Activated T-cell treated with anti-CD3 and anti-CD28 coated beads, Interleukin-2, amount 50 U/mL, for 24 hours (primary cell): ENCODE measurements at regions not wholly inside any gene's neighbourhood (a gene's known extent, or its start where the extent isn't known, plus 50 kb on each side); places are given as distances from the start of the nearest gene placed in this dataset.

Experiments used
- DNase-seq: peaks from one replicate; pipeline ENCODE4 v3.0.0-alpha.2; 2020
- H3K27ac Mint-ChIP-seq: 2 replicates; pipeline ENCODE4 v1.8.0; 2020; ENCODE audit warnings: mild to moderate bottlenecking, mixed read lengths
- H3K27me3 Mint-ChIP-seq: 2 replicates; pipeline ENCODE4 v1.8.0; 2020; ENCODE audit warnings: mixed read lengths
- H3K36me3 Mint-ChIP-seq: 2 replicates; pipeline ENCODE4 v1.8.0; 2020; ENCODE audit warnings: low read depth, mixed read lengths
- H3K4me1 Mint-ChIP-seq: 2 replicates; pipeline ENCODE4 v1.8.0; 2020; ENCODE audit warnings: low read depth, mixed read lengths
- H3K4me3 Mint-ChIP-seq: 2 replicates; pipeline ENCODE4 v1.8.0; 2020; ENCODE audit warnings: mild to moderate bottlenecking, moderate library complexity, mixed read lengths
- H3K9me3 Mint-ChIP-seq: 2 replicates; pipeline ENCODE4 v1.8.0; 2020; ENCODE audit warnings: mixed read lengths

- Mint-ChIP-seq H3K9me3 (peaks cover 11% of the 10 kb centered on the region), H3K4me3 (no peak overlapping the region)
Observed at GRCh38 chr12:97299847-97300246, 162.8 kb upstream of the RMST start.

GRCh38 chr12:97300431-97300830, 162.2 kb upstream of the RMST start:
- Mint-ChIP-seq H3K4me3 (no peak overlapping the region), H3K4me1 (no peaks in the 10 kb centered on the region), H3K9me3 (peaks cover 5% of the 10 kb centered on the region), H3K36me3 (no peaks in the 10 kb centered on the region), H3K27ac (no peak overlapping the region), H3K27me3 (peaks cover 19% of the 10 kb centered on the region)
- DNase-seq: no peak

More at GRCh38 chr12:97299847-97300246, 162.8 kb upstream of the RMST start:
- no peak for DNase-seq
- no peak overlapping the region for H3K27ac Mint-ChIP-seq
- peaks cover 25% of the 10 kb centered on the region for H3K27me3 Mint-ChIP-seq
- no peaks in the 10 kb centered on the region for H3K4me1 Mint-ChIP-seq
- H3K36me3 Mint-ChIP-seq: no peaks in the 10 kb centered on the region

- H3K27ac Mint-ChIP-seq: no peak overlapping the region
- H3K4me3 Mint-ChIP-seq: no peak overlapping the region
- peaks cover 19% of the 10 kb centered on the region for H3K27me3 Mint-ChIP-seq
- no peaks in the 10 kb centered on the region for H3K4me1 Mint-ChIP-seq
- no peaks in the 10 kb centered on the region for H3K36me3 Mint-ChIP-seq
- DNase-seq: no peak
- peaks cover 3% of the 10 kb centered on the region for H3K9me3 Mint-ChIP-seq
Observed at GRCh38 chr12:97300891-97301290, 161.7 kb upstream of the RMST start.

GRCh38 chr12:97301576-97301975, 161.0 kb upstream of the RMST start:
- Mint-ChIP-seq H3K4me3 (no peak overlapping the region), H3K4me1 (no peaks in the 10 kb centered on the region), H3K36me3 (no peaks in the 10 kb centered on the region), H3K27me3 (peaks cover 19% of the 10 kb centered on the region), H3K27ac (no peak overlapping the region), H3K9me3 (no peaks in the 10 kb centered on the region)
- no peak for DNase-seq

GRCh38 chr12:97305651-97306050, 157.0 kb upstream of the RMST start:
- Mint-ChIP-seq H3K27me3 (peaks cover 16% of the 10 kb centered on the region), H3K4me1 (no peaks in the 10 kb centered on the region), H3K9me3 (no peaks in the 10 kb centered on the region), H3K27ac (no peak overlapping the region), H3K36me3 (no peaks in the 10 kb centered on the region), H3K4me3 (no peak overlapping the region)
- no peak for DNase-seq

- no peaks in the 10 kb centered on the region for H3K9me3 Mint-ChIP-seq
- H3K36me3 Mint-ChIP-seq: no peaks in the 10 kb centered on the region
- H3K4me1 Mint-ChIP-seq: no peaks in the 10 kb centered on the region
- H3K4me3 Mint-ChIP-seq: no peak overlapping the region
- H3K27ac Mint-ChIP-seq: no peak overlapping the region
- peaks cover 20% of the 10 kb centered on the region for H3K27me3 Mint-ChIP-seq
- no peak for DNase-seq
Observed at GRCh38 chr12:97306147-97306546, 156.5 kb upstream of the RMST start.

GRCh38 chr12:97308576-97309198, 153.9 kb upstream of the RMST start:
- Mint-ChIP-seq H3K36me3 (no peaks in the 10 kb centered on the region), H3K27ac (no peak overlapping the region), H3K9me3 (no peaks in the 10 kb centered on the region), H3K4me1 (no peaks in the 10 kb centered on the region), H3K27me3 (peaks cover 21% of the 10 kb centered on the region), H3K4me3 (no peak overlapping the region)
- no peak for DNase-seq

GRCh38 chr12:97309921-97310320, 152.7 kb upstream of the RMST start:
- no peak overlapping the region for H3K4me3 Mint-ChIP-seq
- no peaks in the 10 kb centered on the region for H3K9me3 Mint-ChIP-seq
- H3K36me3 Mint-ChIP-seq: no peaks in the 10 kb centered on the region
- peaks cover 24% of the 10 kb centered on the region for H3K27me3 Mint-ChIP-seq
- no peak for DNase-seq
- H3K27ac Mint-ChIP-seq: no peak overlapping the region
- H3K4me1 Mint-ChIP-seq: no peaks in the 10 kb centered on the region

- H3K27me3 Mint-ChIP-seq: peaks cover 38% of the 10 kb centered on the region
- H3K9me3 Mint-ChIP-seq: no peaks in the 10 kb centered on the region
- H3K4me3 Mint-ChIP-seq: no peak overlapping the region
- H3K36me3 Mint-ChIP-seq: no peaks in the 10 kb centered on the region
- no peak for DNase-seq
- H3K27ac Mint-ChIP-seq: no peak overlapping the region
- H3K4me1 Mint-ChIP-seq: no peaks in the 10 kb centered on the region
Observed at GRCh38 chr12:97312570-97313135, 150.0 kb upstream of the RMST start.

GRCh38 chr12:97313471-97314190, 149.0 kb upstream of the RMST start:
- H3K4me1 Mint-ChIP-seq: no peaks in the 10 kb centered on the region
- no peak overlapping the region for H3K27ac Mint-ChIP-seq

GRCh38 chr12:97316321-97316720, 146.3 kb upstream of the RMST start:
- H3K27me3 Mint-ChIP-seq: peaks cover 29% of the 10 kb centered on the region
- H3K9me3 Mint-ChIP-seq: no peaks in the 10 kb centered on the region
- no peak for DNase-seq
- no peak overlapping the region for H3K27ac Mint-ChIP-seq
- H3K4me3 Mint-ChIP-seq: no peak overlapping the region
- no peaks in the 10 kb centered on the region for H3K4me1 Mint-ChIP-seq
- H3K36me3 Mint-ChIP-seq: no peaks in the 10 kb centered on the region

More at GRCh38 chr12:97313471-97314190, 149.0 kb upstream of the RMST start:
- Mint-ChIP-seq H3K36me3 (no peaks in the 10 kb centered on the region), H3K9me3 (no peaks in the 10 kb centered on the region), H3K4me3 (no peak overlapping the region), H3K27me3 (peaks cover 38% of the 10 kb centered on the region)
- DNase-seq: no peak

GRCh38 chr12:97321621-97322020, 141.0 kb upstream of the RMST start:
- Mint-ChIP-seq H3K4me1 (no peaks in the 10 kb centered on the region), H3K27me3 (peaks cover 25% of the 10 kb centered on the region)

GRCh38 chr12:97322388-97322787, 140.2 kb upstream of the RMST start:
- H3K4me3 Mint-ChIP-seq: no peak overlapping the region
- no peak overlapping the region for H3K27ac Mint-ChIP-seq
- H3K4me1 Mint-ChIP-seq: no peaks in the 10 kb centered on the region
- H3K9me3 Mint-ChIP-seq: no peaks in the 10 kb centered on the region
- no peaks in the 10 kb centered on the region for H3K36me3 Mint-ChIP-seq
- no peak for DNase-seq
- H3K27me3 Mint-ChIP-seq: peaks cover 23% of the 10 kb centered on the region

More at GRCh38 chr12:97321621-97322020, 141.0 kb upstream of the RMST start:
- Mint-ChIP-seq H3K36me3 (no peaks in the 10 kb centered on the region), H3K9me3 (no peaks in the 10 kb centered on the region), H3K27ac (no peak overlapping the region), H3K4me3 (no peak overlapping the region)
- DNase-seq: no peak

GRCh38 chr12:97323154-97323553, 139.4 kb upstream of the RMST start:
- Mint-ChIP-seq H3K4me3 (no peak overlapping the region), H3K4me1 (no peaks in the 10 kb centered on the region), H3K9me3 (no peaks in the 10 kb centered on the region), H3K36me3 (no peaks in the 10 kb centered on the region), H3K27me3 (peaks cover 25% of the 10 kb centered on the region), H3K27ac (no peak overlapping the region)
- DNase-seq: no peak

- Mint-ChIP-seq H3K4me1 (no peaks in the 10 kb centered on the region), H3K27ac (no peak overlapping the region), H3K9me3 (no peaks in the 10 kb centered on the region), H3K36me3 (no peaks in the 10 kb centered on the region), H3K4me3 (no peak overlapping the region), H3K27me3 (peaks cover 25% of the 10 kb centered on the region)
- DNase-seq: no peak
Observed at GRCh38 chr12:97324471-97324870, 138.1 kb upstream of the RMST start.
